Adrenal gland (tissue), 9 donors: ENCODE measurements at regions not wholly inside any gene's neighbourhood (a gene's known extent, or its start where the extent isn't known, plus 50 kb on each side); places are given as distances from the start of the nearest gene placed in this dataset.

ENCODE experiments used
- DNase-seq, 7 donors: peaks; one replicate each; pipeline ENCODE4 v3.0.0-alpha.2; 2019 to 2020
- H3K27ac ChIP-seq, 5 donors: fragments of 200-600 bp; sonication (generic) in 4 of 5; 1 replicate in 3 of 5; 2 replicates in 2 of 5; pipeline versions ENCODE4 v1.5.1 to v1.8.0; 2016 to 2020; ENCODE audit warnings: mild to moderate bottlenecking in 1 of 5
- H3K27me3 ChIP-seq: fragments of 200-600 bp; 2 replicates; pipeline ENCODE4 v1.8.0; 2021
- H3K36me3 ChIP-seq, 2 donors: fragments of 200-600 bp; replicated peaks in 1 of 2; 1 replicate in 1 of 2; 2 replicates in 1 of 2; pipeline versions ENCODE4 v1.5.1 to v1.8.0; 2018 to 2022
- H3K4me1 ChIP-seq, 2 donors: fragments of 200-600 bp; replicated peaks in 1 of 2; 1 replicate in 1 of 2; 2 replicates in 1 of 2; pipeline versions ENCODE4 v1.5.1 to v1.8.0; 2018 to 2021
- H3K4me3 ChIP-seq, 4 donors: fragments of 200-600 bp; sonication (generic) in 3 of 4; one replicate each; pipeline ENCODE4 v1.5.1; 2016 to 2018
- H3K9me3 ChIP-seq, 3 donors: fragments of 200-600 bp; sonication (generic) in 1 of 3; replicated peaks in 1 of 3; 1 replicate in 2 of 3; 2 replicates in 1 of 3; pipeline versions ENCODE4 v1.5.1 to v1.8.0; 2016 to 2021
- POLR2A ChIP-seq, 2 donors: fragments of 450-650 bp; IDR thresholded peaks; one replicate each; pipeline ENCODE4 v1.6.1; 2017; ENCODE audit warnings: antibody characterized with exemption in 2 of 2, mild to moderate bottlenecking in 2 of 2, moderate library complexity in 1 of 2
- WGBS, 4 donors: extraction: QIAGEN DNeasy Blood & Tissue Kit in 2 of 4; methylation state at CpG; one replicate each; pipeline versions ENCODE4 v1.1.5 to v1.1.7; 2013 to 2017; 5-methylcytosine and 5-hydroxymethylcytosine counted together
- intact Hi-C, 2 donors: fragments of 100-400 bp; cut with DNase I; formaldehyde crosslinking; loops; one replicate each; pipeline versions ENCODE4 v1.14.1 to v1.15.0; 2022 to 2023
- TF ChIP-seq, protein P1 (sequence below), 6 experiments: fragments of 450-650 bp in 4 of 6; fragments of 200-600 bp in 2 of 6; sonication (generic) in 1 of 6; IDR thresholded peaks; 1 replicate in 5 of 6; 2 replicates in 1 of 6; pipeline versions ENCODE4 v1.5.1 to v1.8.0; 2016 to 2021; ENCODE audit warnings: antibody characterized with exemption in 6 of 6, mild to moderate bottlenecking in 2 of 6, moderate library complexity in 1 of 6
- donor health status: healthy with polysubstance abuse.
- donor health status: Bipolar disorder and iron deficiency.
- donor health status: DM: yes; HTN: yes; CAD: no.
- donor health status: DM: no; HTN: no; CAD: no.
- donor health status: DM: no; HTN: no; CAD: no.

GRCh38 chr18:42174909-42175308, 219.9 kb downstream of the PIK3C3 start:
- Histone ChIP-seq H3K4me1 (no peaks in the 10 kb centered on the region), H3K27ac (no peak overlapping the region), H3K4me3 (no peak overlapping the region), H3K9me3 (no peaks in the 10 kb centered on the region), H3K27me3 (no peaks in the 10 kb centered on the region), H3K36me3 (no peaks in the 10 kb centered on the region)
- DNase-seq: no peak
- 79 to 95% (median 93%) methylated on average over 1 of the region's 1 CpG for WGBS, 4 donors
- intact Hi-C loops: no loop called here
- TF ChIP-seq POLR2A (IDR thresholded peaks at IDR 0.05): no peak
- TF ChIP-seq, protein P1, sequence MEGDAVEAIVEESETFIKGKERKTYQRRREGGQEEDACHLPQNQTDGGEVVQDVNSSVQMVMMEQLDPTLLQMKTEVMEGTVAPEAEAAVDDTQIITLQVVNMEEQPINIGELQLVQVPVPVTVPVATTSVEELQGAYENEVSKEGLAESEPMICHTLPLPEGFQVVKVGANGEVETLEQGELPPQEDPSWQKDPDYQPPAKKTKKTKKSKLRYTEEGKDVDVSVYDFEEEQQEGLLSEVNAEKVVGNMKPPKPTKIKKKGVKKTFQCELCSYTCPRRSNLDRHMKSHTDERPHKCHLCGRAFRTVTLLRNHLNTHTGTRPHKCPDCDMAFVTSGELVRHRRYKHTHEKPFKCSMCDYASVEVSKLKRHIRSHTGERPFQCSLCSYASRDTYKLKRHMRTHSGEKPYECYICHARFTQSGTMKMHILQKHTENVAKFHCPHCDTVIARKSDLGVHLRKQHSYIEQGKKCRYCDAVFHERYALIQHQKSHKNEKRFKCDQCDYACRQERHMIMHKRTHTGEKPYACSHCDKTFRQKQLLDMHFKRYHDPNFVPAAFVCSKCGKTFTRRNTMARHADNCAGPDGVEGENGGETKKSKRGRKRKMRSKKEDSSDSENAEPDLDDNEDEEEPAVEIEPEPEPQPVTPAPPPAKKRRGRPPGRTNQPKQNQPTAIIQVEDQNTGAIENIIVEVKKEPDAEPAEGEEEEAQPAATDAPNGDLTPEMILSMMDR (IDR thresholded peaks at IDR 0.05): no peak

- no peaks in the 10 kb centered on the region for H3K27me3 ChIP-seq
- TF ChIP-seq, protein P1 (IDR thresholded peaks at IDR 0.05): no peak
- no peak for TF ChIP-seq POLR2A (IDR thresholded peaks at IDR 0.05)
- WGBS, 4 donors: 78 to 85% (median 83%) methylated on average over 3 of the region's 3 CpGs
- H3K36me3 ChIP-seq: no peaks in the 10 kb centered on the region
- H3K4me1 ChIP-seq: no peaks in the 10 kb centered on the region
- no peak overlapping the region for H3K27ac ChIP-seq
- H3K9me3 ChIP-seq: no peaks in the 10 kb centered on the region
- no peak for DNase-seq
- no peak overlapping the region for H3K4me3 ChIP-seq
- intact Hi-C loops: no loop called here
Observed at GRCh38 chr18:42176599-42176998, 221.6 kb downstream of the PIK3C3 start.

GRCh38 chr18:42177390-42177789, 222.4 kb downstream of the PIK3C3 start:
- 81 to 96% (median 86%) methylated on average over 1 of the region's 1 CpG for WGBS, 4 donors
- H3K9me3 ChIP-seq: no peaks in the 10 kb centered on the region
- no peak overlapping the region for H3K4me3 ChIP-seq
- H3K27ac ChIP-seq: no peak overlapping the region
- intact Hi-C loops: no loop called here
- H3K36me3 ChIP-seq: no peaks in the 10 kb centered on the region
- H3K4me1 ChIP-seq: no peaks in the 10 kb centered on the region
- no peaks in the 10 kb centered on the region for H3K27me3 ChIP-seq
- TF ChIP-seq, protein P1 (IDR thresholded peaks at IDR 0.05): no peak
- no peak for TF ChIP-seq POLR2A (IDR thresholded peaks at IDR 0.05)
- no peak for DNase-seq

- Histone ChIP-seq H3K27me3 (no peaks in the 10 kb centered on the region), H3K36me3 (no peaks in the 10 kb centered on the region), H3K4me1 (no peaks in the 10 kb centered on the region), H3K9me3 (no peaks in the 10 kb centered on the region), H3K27ac (no peak overlapping the region), H3K4me3 (no peak overlapping the region)
- 82 to 100% (median 87%) methylated on average over 1 of the region's 1 CpG for WGBS, 4 donors
- no peak for DNase-seq
- TF ChIP-seq, protein P1 (IDR thresholded peaks at IDR 0.05): no peak
- TF ChIP-seq POLR2A (IDR thresholded peaks at IDR 0.05): no peak
- intact Hi-C loops: no loop called here
Observed at GRCh38 chr18:42178376-42179080, 223.5 kb downstream of the PIK3C3 start.
